Right atrium auricular region (tissue), 2 donors: ENCODE measurements at regions not wholly inside any gene's neighbourhood (a gene's known extent, or its start where the extent isn't known, plus 50 kb on each side); places are given as distances from the start of the nearest gene placed in this dataset.

Experiments used
- DNase-seq: peaks from one replicate; pipeline ENCODE4 v3.0.0-alpha.2; 2019; ENCODE audit warnings: low spot score
- H3K27ac ChIP-seq, 2 donors: fragments of 200-600 bp; sonication (generic); 1 replicate in 1 of 2; 2 replicates in 1 of 2; pipeline ENCODE4 v1.5.1; 2016 to 2019
- H3K27me3 ChIP-seq, 2 donors: fragments of 200-600 bp; sonication (generic); one replicate each; pipeline versions ENCODE4 v1.5.1 to v1.6.0; 2017 to 2019
- H3K36me3 ChIP-seq: fragments of 200-600 bp; sonication (generic); one replicate; pipeline ENCODE4 v1.5.1; 2016
- H3K4me1 ChIP-seq, 2 donors: fragments of 200-600 bp; sonication (generic); one replicate each; pipeline versions ENCODE4 v1.5.1 to v1.6.0; 2017 to 2019
- H3K4me3 ChIP-seq, 2 donors: fragments of 200-600 bp; sonication (generic); 1 replicate in 1 of 2; 2 replicates in 1 of 2; pipeline ENCODE4 v1.5.1; 2017 to 2019; ENCODE audit warnings: mild to moderate bottlenecking in 1 of 2, moderate library complexity in 1 of 2
- H3K9me3 ChIP-seq, 2 donors: fragments of 200-600 bp; sonication (generic); one replicate each; pipeline ENCODE4 v1.5.1; 2019
- CTCF ChIP-seq, 2 donors: fragments of 200-600 bp; sonication (generic); IDR thresholded peaks; one replicate each; pipeline ENCODE4 v1.5.1; 2019; ENCODE audit warnings: antibody characterized with exemption in 2 of 2

DNA sequence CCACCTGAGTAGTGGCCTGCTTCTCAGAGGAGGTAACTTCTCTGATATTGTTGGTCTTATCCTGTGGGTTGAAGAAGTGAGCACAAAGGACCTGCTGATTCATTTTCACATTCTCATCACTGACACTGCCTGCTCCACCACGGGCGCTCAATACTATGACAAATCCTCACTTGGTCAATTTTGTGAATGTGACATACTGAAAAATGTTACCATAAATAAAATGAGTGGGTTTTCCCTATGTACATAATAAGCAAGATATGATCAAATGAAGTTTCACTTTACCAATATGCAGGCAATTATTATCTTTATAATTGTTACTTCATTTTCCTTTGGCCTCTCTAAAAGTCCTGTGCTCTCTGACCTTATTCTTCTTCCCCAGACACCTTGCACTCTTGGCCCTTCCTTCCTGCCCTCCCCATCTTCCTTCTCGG lies 71.5 kb upstream of the RIPOR2 start:
- H3K36me3 ChIP-seq = no peaks in the 10 kb centered on the region
- no peak overlapping the region for H3K4me3 ChIP-seq
- peak overlapping the region; percentile 52 to 81 for H3K27ac ChIP-seq
- H3K4me1 ChIP-seq = peaks cover 0 to 8% of the 10 kb centered on the region in 2 donors
- H3K27me3 ChIP-seq = no peaks in the 10 kb centered on the region
- TF ChIP-seq CTCF (IDR thresholded peaks at IDR 0.05) = no peak
- H3K9me3 ChIP-seq = no peaks in the 10 kb centered on the region
- DNase-seq = no peak

GRCh38 chr6:25008707-25009392 lies 73.1 kb upstream of the RIPOR2 start:
- Histone ChIP-seq H3K9me3 (no peaks in the 10 kb centered on the region), H3K27ac (no peak overlapping the region), H3K4me3 (no peak overlapping the region), H3K27me3 (no peaks in the 10 kb centered on the region), H3K4me1 (peaks cover 0 to 8% of the 10 kb centered on the region in 2 donors), H3K36me3 (no peaks in the 10 kb centered on the region)
- no peak for TF ChIP-seq CTCF (IDR thresholded peaks at IDR 0.05)
- no peak for DNase-seq

DNA sequence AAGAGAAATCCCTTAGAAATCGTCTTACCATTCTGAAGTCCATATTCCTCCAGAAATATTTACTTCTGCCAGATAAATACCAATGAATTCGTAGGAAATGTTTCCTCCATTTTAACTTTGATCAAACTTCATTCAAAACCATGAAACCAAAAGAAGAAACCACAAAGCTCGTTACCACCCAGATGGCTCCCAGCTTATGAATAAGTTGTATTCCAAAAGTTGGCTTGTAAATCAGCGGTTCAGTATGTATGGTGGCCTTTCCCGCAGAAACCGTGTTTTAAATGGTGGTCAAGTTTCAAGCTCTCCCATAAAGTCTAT lies 73.6 kb upstream of the RIPOR2 start:
- H3K27ac ChIP-seq = no peak overlapping the region
- no peak overlapping the region for H3K4me3 ChIP-seq
- H3K4me1 ChIP-seq = peaks cover 0 to 8% of the 10 kb centered on the region in 2 donors
- H3K9me3 ChIP-seq = no peaks in the 10 kb centered on the region
- H3K36me3 ChIP-seq = no peaks in the 10 kb centered on the region
- H3K27me3 ChIP-seq = no peaks in the 10 kb centered on the region
- no peak for DNase-seq
- no peak for TF ChIP-seq CTCF (IDR thresholded peaks at IDR 0.05)

- Histone ChIP-seq H3K4me1 (peaks cover 0 to 15% of the 10 kb centered on the region in 2 donors), H3K27me3 (no peaks in the 10 kb centered on the region), H3K4me3 (no peak overlapping the region), H3K27ac (no peak overlapping the region), H3K9me3 (no peaks in the 10 kb centered on the region), H3K36me3 (no peaks in the 10 kb centered on the region)
- no peak for DNase-seq
- TF ChIP-seq CTCF (IDR thresholded peaks at IDR 0.05) = no peak
These were observed 74.4 kb upstream of the RIPOR2 start for GRCh38 chr6:25010176-25010575.

- no peaks in the 10 kb centered on the region for H3K27me3 ChIP-seq
These were observed 75.3 kb upstream of the RIPOR2 start for GRCh38 chr6:25010902-25011625.

More at GRCh38 chr6:25010902-25011625, 75.3 kb upstream of the RIPOR2 start:
- DNase-seq = no peak
- Histone ChIP-seq H3K4me3 (no peak overlapping the region), H3K9me3 (no peaks in the 10 kb centered on the region), H3K4me1 (peaks cover 0 to 17% of the 10 kb centered on the region in 2 donors), H3K27ac (no peak overlapping the region), H3K36me3 (no peaks in the 10 kb centered on the region)
- TF ChIP-seq CTCF (IDR thresholded peaks at IDR 0.05) = no peak
